GM19035 (cell line): ENCODE measurements at regions not wholly inside any gene's neighbourhood (a gene's known extent, or its start where the extent isn't known, plus 50 kb on each side); places are given as distances from the start of the nearest gene placed in this dataset.

Experiments
- ATAC-seq: cut with Tn5 transposase; IDR thresholded peaks from one replicate; pipeline ENCODE4 v1.9.1; 2021; ENCODE audit not compliant: unreplicated experiment

- ATAC-seq, result no peak
These were observed 158.4 kb downstream of the SP3 start for GRCh38 chr2:173806761-173807160.

- ATAC-seq, result no peak
These were observed 156.5 kb downstream of the SP3 start for GRCh38 chr2:173808718-173809117.

- ATAC-seq, result no peak
These were observed 152.9 kb downstream of the SP3 start for GRCh38 chr2:173812321-173812720.

- no peak for ATAC-seq
These were observed 150.9 kb downstream of the SP3 start for GRCh38 chr2:173814306-173814705.

GRCh38 chr2:173815772-173816171, 149.4 kb downstream of the SP3 start:
- ATAC-seq, result no peak

- ATAC-seq, result no peak
These were observed 147.6 kb downstream of the SP3 start for GRCh38 chr2:173817582-173817981.

GRCh38 chr2:173818285-173818684, 146.9 kb downstream of the SP3 start:
- no peak for ATAC-seq

GRCh38 chr2:173819852-173820251, 145.3 kb downstream of the SP3 start:
- no peak for ATAC-seq

- no peak for ATAC-seq
These were observed 143.7 kb downstream of the SP3 start for GRCh38 chr2:173821451-173821850.

GRCh38 chr2:173822889-173823542, 142.2 kb downstream of the SP3 start:
- no peak for ATAC-seq

- no peak for ATAC-seq
These were observed 141.6 kb downstream of the SP3 start for GRCh38 chr2:173823543-173823939.

- ATAC-seq, result no peak
These were observed 136.7 kb downstream of the SP3 start for GRCh38 chr2:173828189-173829142.

- ATAC-seq, result no peak
These were observed 135.4 kb downstream of the SP3 start for GRCh38 chr2:173829727-173830126.

GRCh38 chr2:173830170-173830569, 135.0 kb downstream of the SP3 start:
- no peak for ATAC-seq

- no peak for ATAC-seq
These were observed 133.6 kb downstream of the SP3 start for GRCh38 chr2:173831312-173832229.

- no peak for ATAC-seq
These were observed 131.0 kb downstream of the SP3 start for GRCh38 chr2:173834141-173834540.

- ATAC-seq, result no peak
These were observed 129.4 kb downstream of the SP3 start for GRCh38 chr2:173835726-173836125.

GRCh38 chr2:173841110-173841509, 124.1 kb downstream of the SP3 start:
- no peak for ATAC-seq

GRCh38 chr2:173843526-173843925, 121.6 kb downstream of the SP3 start:
- ATAC-seq, result no peak

- no peak for ATAC-seq
These were observed 114.0 kb downstream of the SP3 start for GRCh38 chr2:173851141-173851641.

GRCh38 chr2:173854141-173854540, 111.0 kb downstream of the SP3 start:
- ATAC-seq, result no peak
